ENCODE measurements at regions not wholly inside any gene's neighbourhood (a gene's known extent, or its start where the extent isn't known, plus 50 kb on each side); places are given as distances from the start of the nearest gene placed in this dataset.

DNA sequence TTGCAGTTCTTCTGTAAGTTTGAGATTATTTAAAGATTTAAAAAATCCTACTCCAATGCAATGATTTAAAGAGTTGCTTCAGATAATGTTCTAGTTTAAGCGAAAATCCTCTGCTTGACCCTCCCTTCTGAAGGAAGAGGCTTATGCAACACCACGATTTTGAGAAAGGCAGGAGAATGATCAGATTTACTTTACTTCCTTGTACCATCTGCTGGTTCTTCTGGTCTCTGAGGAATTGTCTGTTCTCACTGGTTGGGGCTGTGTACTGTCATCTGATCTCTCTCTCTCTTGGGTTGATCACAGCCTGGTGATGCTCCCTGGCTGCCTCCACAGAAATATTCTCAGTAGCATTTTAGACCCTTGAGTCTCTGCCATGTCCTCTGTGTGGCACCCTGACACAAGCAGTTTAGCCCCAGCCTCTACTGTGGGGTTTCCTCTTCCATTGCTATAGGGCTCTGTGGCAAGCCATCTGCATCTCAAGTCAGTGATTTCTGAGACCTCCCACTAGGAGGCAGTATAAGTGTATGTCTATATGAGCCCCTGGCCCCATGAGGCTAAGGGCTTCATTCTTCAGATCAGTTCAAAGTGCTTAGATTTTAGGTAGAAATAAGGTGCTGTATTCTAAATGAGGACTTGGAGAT is 50.8 kb upstream of the PLAAT1 start:
- 0% methylated on average over 2 of the region's 2 CpGs for WGBS (ENCODE audit: insufficient coverage, low coverage, missing lambda C conversion rate)
- no peak overlapping the region for H3K9ac ChIP-seq (ENCODE audit: insufficient read depth in 1 of 2, low read depth in 2 of 2, low read length in 2 of 2)
- no peak overlapping the region for H3K4me2 ChIP-seq (ENCODE audit: insufficient read depth, low read length)
- H3K36me3 ChIP-seq (ENCODE audit: control insufficient read depth, insufficient read depth, low read length) = no peaks in the 10 kb centered on the region
- H3K79me2 ChIP-seq (ENCODE audit: control insufficient read depth, insufficient read depth, low read length) = no peaks in the 10 kb centered on the region
- FAIRE-seq = no peak
- no peaks in the 10 kb centered on the region for H3K4me1 ChIP-seq (replicated peaks in 1 of 2; ENCODE audit: control insufficient read depth in 2 of 2, insufficient read depth in 2 of 2, low read length in 2 of 2)
- intact Hi-C loops (cut with micrococcal nuclease) = loop anchor here (5.0 kb wide), 1 partner anchor 382 kb away; no protein-coding TSS in a partner anchor
- H3K27ac ChIP-seq (ENCODE audit: extremely low read depth, low read depth, low read length) = no peak overlapping the region
- no peaks in the 10 kb centered on the region for H4K20me1 ChIP-seq (replicated peaks; ENCODE audit: control insufficient read depth, insufficient read depth, low read length)
- H3K4me3 ChIP-seq = no peak overlapping the region
- in situ Hi-C loops (cut with MboI) = no loop called here
- no peaks in the 10 kb centered on the region for H3K9me1 ChIP-seq (ENCODE audit: control insufficient read depth, insufficient read depth, low read length)
- ChIA-PET CTCF (ENCODE audit: low intra/inter-chr PET ratio) (interaction anchor here (0.6 kb wide), 2 partner anchors 87 to 351 kb away, joined by 3 to 4 read pairs; no protein-coding TSS in a partner anchor), POLR2A (no interaction called here)
- H3K27me3 ChIP-seq (ENCODE audit: control insufficient read depth in 2 of 2, insufficient read depth in 2 of 2, low read length in 2 of 2) = no peaks in the 10 kb centered on the region
- no peaks in the 10 kb centered on the region for H3K9me3 ChIP-seq (replicated peaks; ENCODE audit: control insufficient read depth, insufficient read depth, low read depth, low read length)
- no peak overlapping the region for H2AFZ ChIP-seq (ENCODE audit: low read depth, low read length)
- BruUV-seq (replicated peaks) = no TSS peak
- peak; percentile 65 for ATAC-seq
- DNase-seq (ENCODE audit: extremely low read depth in 1 of 4, low spot score in 3 of 4) = peak in 3 of 4 experiments; percentile 12 to 24 (median 19)
- TF ChIP-seq, protein P1, sequence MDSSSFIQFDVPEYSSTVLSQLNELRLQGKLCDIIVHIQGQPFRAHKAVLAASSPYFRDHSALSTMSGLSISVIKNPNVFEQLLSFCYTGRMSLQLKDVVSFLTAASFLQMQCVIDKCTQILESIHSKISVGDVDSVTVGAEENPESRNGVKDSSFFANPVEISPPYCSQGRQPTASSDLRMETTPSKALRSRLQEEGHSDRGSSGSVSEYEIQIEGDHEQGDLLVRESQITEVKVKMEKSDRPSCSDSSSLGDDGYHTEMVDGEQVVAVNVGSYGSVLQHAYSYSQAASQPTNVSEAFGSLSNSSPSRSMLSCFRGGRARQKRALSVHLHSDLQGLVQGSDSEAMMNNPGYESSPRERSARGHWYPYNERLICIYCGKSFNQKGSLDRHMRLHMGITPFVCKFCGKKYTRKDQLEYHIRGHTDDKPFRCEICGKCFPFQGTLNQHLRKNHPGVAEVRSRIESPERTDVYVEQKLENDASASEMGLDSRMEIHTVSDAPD (CRISPR knock-in tag; IDR thresholded peaks at IDR 0.05) = no peak
- TF ChIP-seq HDAC1 (IDR thresholded peaks at IDR 0.05) (no peak), ASH1L (IDR thresholded peaks at IDR 0.05; ENCODE audit: borderline replicate concordance, low read depth, partially characterized antibody) (no peak), CCNT2 (IDR thresholded peaks at IDR 0.05; ENCODE audit: borderline replicate concordance, extremely low read depth, insufficient read length, low read depth, low read length) (no peak), NCOA1 (IDR thresholded peaks at IDR 0.05; ENCODE audit: low read depth) (no peak), SIN3B (IDR thresholded peaks at IDR 0.05; ENCODE audit: low read depth) (no peak), ZNF140 (CRISPR knock-in tag; IDR thresholded peaks at IDR 0.05) (no peak)
- TF ChIP-seq, protein P2, sequence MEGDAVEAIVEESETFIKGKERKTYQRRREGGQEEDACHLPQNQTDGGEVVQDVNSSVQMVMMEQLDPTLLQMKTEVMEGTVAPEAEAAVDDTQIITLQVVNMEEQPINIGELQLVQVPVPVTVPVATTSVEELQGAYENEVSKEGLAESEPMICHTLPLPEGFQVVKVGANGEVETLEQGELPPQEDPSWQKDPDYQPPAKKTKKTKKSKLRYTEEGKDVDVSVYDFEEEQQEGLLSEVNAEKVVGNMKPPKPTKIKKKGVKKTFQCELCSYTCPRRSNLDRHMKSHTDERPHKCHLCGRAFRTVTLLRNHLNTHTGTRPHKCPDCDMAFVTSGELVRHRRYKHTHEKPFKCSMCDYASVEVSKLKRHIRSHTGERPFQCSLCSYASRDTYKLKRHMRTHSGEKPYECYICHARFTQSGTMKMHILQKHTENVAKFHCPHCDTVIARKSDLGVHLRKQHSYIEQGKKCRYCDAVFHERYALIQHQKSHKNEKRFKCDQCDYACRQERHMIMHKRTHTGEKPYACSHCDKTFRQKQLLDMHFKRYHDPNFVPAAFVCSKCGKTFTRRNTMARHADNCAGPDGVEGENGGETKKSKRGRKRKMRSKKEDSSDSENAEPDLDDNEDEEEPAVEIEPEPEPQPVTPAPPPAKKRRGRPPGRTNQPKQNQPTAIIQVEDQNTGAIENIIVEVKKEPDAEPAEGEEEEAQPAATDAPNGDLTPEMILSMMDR (IDR thresholded peaks at IDR 0.05 in 2 of 3, conservative IDR thresholded peaks at IDR 0.05 in 1 of 3; ENCODE audit: insufficient read depth in 2 of 3, low read depth in 1 of 3, low read length in 3 of 3) = peak in 2 of 3 experiments; percentile 34 to 41; a peak in 3 of 6 replicates
- TF ChIP-seq, protein P3, sequence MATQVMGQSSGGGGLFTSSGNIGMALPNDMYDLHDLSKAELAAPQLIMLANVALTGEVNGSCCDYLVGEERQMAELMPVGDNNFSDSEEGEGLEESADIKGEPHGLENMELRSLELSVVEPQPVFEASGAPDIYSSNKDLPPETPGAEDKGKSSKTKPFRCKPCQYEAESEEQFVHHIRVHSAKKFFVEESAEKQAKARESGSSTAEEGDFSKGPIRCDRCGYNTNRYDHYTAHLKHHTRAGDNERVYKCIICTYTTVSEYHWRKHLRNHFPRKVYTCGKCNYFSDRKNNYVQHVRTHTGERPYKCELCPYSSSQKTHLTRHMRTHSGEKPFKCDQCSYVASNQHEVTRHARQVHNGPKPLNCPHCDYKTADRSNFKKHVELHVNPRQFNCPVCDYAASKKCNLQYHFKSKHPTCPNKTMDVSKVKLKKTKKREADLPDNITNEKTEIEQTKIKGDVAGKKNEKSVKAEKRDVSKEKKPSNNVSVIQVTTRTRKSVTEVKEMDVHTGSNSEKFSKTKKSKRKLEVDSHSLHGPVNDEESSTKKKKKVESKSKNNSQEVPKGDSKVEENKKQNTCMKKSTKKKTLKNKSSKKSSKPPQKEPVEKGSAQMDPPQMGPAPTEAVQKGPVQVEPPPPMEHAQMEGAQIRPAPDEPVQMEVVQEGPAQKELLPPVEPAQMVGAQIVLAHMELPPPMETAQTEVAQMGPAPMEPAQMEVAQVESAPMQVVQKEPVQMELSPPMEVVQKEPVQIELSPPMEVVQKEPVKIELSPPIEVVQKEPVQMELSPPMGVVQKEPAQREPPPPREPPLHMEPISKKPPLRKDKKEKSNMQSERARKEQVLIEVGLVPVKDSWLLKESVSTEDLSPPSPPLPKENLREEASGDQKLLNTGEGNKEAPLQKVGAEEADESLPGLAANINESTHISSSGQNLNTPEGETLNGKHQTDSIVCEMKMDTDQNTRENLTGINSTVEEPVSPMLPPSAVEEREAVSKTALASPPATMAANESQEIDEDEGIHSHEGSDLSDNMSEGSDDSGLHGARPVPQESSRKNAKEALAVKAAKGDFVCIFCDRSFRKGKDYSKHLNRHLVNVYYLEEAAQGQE (IDR thresholded peaks at IDR 0.05; ENCODE audit: borderline replicate concordance) = peak; percentile 6; the same call in 1 of the 2 replicates
- TF ChIP-seq, protein P3 (CRISPR knock-in tag; IDR thresholded peaks at IDR 0.05; ENCODE audit: low read depth) = no peak
